GM12878 (cell line): ENCODE measurements at regions not wholly inside any gene's neighbourhood (a gene's known extent, or its start where the extent isn't known, plus 50 kb on each side); places are given as distances from the start of the nearest gene placed in this dataset.
"Not testable (repeated sequence)": the region's sequence is repeated elsewhere in the genome, so short reads cannot be mapped to it uniquely, and the experiment has no call there.

Experiments
- EZH2 ChIP-seq: IDR thresholded peaks from 2 replicates; pipeline ENCODE4 v1.6.1; 2012; ENCODE audit warnings: low read depth, mild to moderate bottlenecking, control low read depth, inconsistent platforms, low read length, borderline replicate concordance; ENCODE audit not compliant: control insufficient read depth
- RB1 ChIP-seq: fragments of 450-650 bp; formaldehyde crosslinking; IDR thresholded peaks from 2 replicates; pipeline ENCODE4 v1.6.1; 2017; ENCODE audit warnings: mild to moderate bottlenecking, borderline replicate concordance

DNA sequence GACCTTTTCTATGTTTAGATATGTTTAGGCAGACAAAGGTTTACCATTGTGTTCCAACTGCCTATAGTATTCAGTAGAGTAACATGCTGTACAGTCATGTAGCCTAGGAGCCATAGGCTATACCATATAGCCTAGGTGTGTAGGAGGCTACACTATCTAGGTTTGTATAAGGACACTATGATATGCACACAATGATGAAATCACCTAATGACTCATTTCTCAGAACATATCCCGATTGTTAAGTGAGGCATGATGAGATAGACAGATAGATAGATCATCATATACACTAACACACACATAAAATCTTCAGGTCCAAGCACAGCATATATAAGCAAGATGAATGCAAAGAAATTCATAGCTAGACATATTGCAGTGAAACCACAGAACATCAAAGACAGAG, 177.4 kb downstream of the NPIPA8 start:
- not testable (repeated sequence) for TF ChIP-seq RB1, EZH2
